ENCODE measurements at regions not wholly inside any gene's neighbourhood (a gene's known extent, or its start where the extent isn't known, plus 50 kb on each side); places are given as distances from the start of the nearest gene placed in this dataset.

DNA sequence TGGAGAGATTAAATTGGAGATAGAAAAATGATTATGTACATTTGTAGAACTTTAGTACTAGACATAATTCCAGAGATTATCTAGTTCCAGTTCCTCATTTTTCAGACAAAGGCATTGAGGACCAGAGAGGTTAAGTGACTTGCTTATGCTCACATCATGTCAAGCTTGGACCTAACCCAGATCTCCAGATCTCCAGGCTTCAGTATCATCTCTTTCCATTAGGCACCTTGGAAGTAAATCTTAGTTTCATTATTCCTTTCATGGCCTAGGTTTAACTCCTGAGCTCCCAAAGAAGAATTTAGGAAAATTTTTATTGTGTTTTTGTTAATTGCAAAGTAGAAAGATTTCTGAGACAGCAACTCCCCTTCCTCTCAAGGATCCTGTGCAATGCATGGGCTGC is 148.8 kb downstream of the GATB start:
- no peak for DNase-seq

DNA sequence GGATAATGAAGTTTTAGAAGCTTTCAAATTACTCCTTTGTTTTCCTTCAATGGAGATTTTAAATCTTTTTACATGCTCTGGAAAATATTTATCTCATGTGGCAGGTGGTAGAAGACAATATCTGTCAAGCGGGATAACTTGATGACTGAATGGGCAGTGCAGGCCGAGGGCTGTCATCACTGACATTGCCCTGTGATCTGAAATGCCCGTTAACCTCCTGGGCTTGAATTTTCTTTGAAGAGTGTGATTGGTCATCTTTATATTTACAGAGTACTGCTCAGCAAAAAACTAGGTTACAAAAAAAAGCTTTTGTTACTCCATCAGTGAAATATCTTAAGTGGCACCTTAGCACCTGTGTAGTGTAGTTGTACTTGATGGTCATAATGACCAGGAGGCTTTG is 147.5 kb downstream of the GATB start:
- DNase-seq: no peak

DNA sequence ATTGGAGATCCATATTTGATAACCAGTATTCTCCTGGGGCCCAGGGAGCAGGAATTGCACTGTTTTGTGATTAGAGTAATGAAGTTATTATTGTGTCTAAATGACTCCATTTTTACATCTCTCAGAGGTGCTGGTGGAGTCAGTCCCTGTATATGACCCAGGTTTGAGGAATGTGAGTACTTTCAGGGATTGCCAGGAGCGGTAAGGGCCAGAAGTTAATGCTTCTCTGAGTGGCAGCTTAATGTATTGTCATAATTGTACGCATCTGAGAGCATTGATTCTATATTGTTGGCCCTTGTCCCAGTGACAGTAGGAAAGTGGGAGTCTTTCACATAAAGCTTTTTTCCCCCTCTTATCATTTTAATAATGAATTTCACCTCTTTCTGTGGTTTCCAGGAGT is 146.2 kb downstream of the GATB start:
- no peak for DNase-seq

DNA sequence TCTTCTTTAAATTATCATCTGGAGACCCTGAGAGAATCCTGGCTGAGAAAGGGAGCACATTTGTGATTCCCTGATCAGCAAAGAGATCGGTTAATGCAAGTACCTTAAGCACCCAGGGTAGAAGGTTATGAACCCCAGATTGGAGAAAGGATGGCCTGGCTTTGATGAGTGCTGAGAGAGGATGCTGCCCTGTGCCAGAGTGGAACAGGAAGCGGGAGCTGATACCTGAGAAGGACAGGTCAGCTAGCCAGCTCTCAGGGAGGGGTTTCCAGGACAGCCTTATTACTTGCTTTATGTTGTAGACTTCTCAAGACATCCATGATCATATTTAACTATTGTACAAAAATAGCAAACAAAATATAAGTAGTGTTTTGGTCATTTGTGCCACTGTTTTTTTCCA is 141.9 kb downstream of the GATB start:
- DNase-seq: no peak

DNA sequence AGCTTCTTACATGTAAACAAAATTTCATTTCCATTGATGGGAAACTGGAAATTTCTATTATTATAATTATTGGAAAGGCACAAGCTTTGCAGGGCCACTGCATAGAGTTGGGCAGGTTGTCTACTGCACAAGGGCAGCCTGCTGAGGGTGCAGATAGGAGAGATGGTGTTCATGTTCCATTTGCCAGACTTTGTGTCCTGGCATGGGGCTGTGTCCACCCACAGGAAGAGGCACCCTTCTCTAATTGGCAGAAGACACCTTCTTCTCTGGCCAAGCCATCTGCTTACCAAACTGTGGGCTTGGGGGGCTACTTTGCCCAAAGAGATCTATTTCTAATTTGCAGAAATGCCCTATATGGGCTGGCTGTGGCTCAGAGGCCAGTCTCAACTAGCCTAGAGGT is 140.7 kb downstream of the GATB start:
- DNase-seq: no peak

All from NCI-H1417 treated with DMSO at 0.1 percent for 48 hours (cell line).